Body of pancreas (tissue), 4 donors: ENCODE measurements at regions not wholly inside any gene's neighbourhood (a gene's known extent, or its start where the extent isn't known, plus 50 kb on each side); places are given as distances from the start of the nearest gene placed in this dataset.

Experiments used
- ATAC-seq: fragments of 150-250 bp; one replicate; pipeline ENCODE4 v1.9.1; 2016
- DNase-seq, 4 donors: peaks; one replicate each; pipeline ENCODE4 v3.0.0-alpha.2; 2019
- H3K27ac ChIP-seq, 4 donors: fragments of 200-600 bp; sonication (generic); 1 replicate in 3 of 4; 2 replicates in 1 of 4; pipeline versions ENCODE4 v1.5.1 to v1.6.1; 2016 to 2019; ENCODE audit warnings: mild to moderate bottlenecking in 1 of 4, mixed read lengths in 1 of 4, moderate library complexity in 1 of 4
- H3K27me3 ChIP-seq, 2 donors: fragments of 200-600 bp; sonication (generic); one replicate each; pipeline ENCODE4 v1.6.0; 2016; ENCODE audit warnings: mild to moderate bottlenecking in 1 of 2
- H3K36me3 ChIP-seq, 2 donors: fragments of 200-600 bp; sonication (generic); replicated peaks in 1 of 2; 2 replicates each; pipeline ENCODE4 v1.5.1; 2016; ENCODE audit warnings: low read depth in 2 of 2; ENCODE audit not compliant: insufficient read depth in 1 of 2
- H3K4me1 ChIP-seq: fragments of 200-600 bp; sonication (generic); one replicate; pipeline ENCODE4 v1.6.0; 2016
- H3K4me3 ChIP-seq, 2 donors: fragments of 200-600 bp; sonication (generic); 1 replicate in 1 of 2; 2 replicates in 1 of 2; pipeline ENCODE4 v1.5.1; 2016 to 2019
- H3K9me3 ChIP-seq, 3 donors: fragments of 200-600 bp; sonication (generic); 1 replicate in 2 of 3; 2 replicates in 1 of 3; pipeline ENCODE4 v1.5.1; 2016
- CTCF ChIP-seq, 7 experiments: fragments of 450-650 bp in 4 of 7; fragments of 200-600 bp in 3 of 7; sonication (generic) in 3 of 7; IDR thresholded peaks; one replicate each; pipeline ENCODE4 v1.5.1; 2016 to 2019; ENCODE audit warnings: antibody characterized with exemption in 7 of 7
- POLR2A ChIP-seq, 3 donors: fragments of 450-650 bp; IDR thresholded peaks; one replicate each; pipeline ENCODE4 v1.6.1; 2016; ENCODE audit warnings: antibody characterized with exemption in 3 of 3, mild to moderate bottlenecking in 2 of 3
- WGBS, 2 donors: methylation state at CpG; one replicate each; pipeline ENCODE4 v1.1.5; 2017; 5-methylcytosine and 5-hydroxymethylcytosine counted together
- intact Hi-C: fragments of 100-400 bp; cut with DNase I; formaldehyde crosslinking; loops from one replicate; pipeline ENCODE4 v1.15.1; 2023

- Histone ChIP-seq H3K27ac (no peak overlapping the region), H3K36me3 (no peaks in the 10 kb centered on the region), H3K27me3 (no peaks in the 10 kb centered on the region), H3K4me3 (no peak overlapping the region), H3K4me1 (no peaks in the 10 kb centered on the region), H3K9me3 (no peaks in the 10 kb centered on the region)
- DNase-seq (no peak), ATAC-seq (no peak)
- intact Hi-C loops = no loop called here
- WGBS, 2 donors = 41 to 66% methylated on average over 4 of the region's 4 CpGs
- TF ChIP-seq POLR2A (IDR thresholded peaks at IDR 0.05) = no peak
These were observed 272.0 kb upstream of the KYNU start for GRCh38 chr2:142605421-142605820.

GRCh38 chr2:142603759-142604158, 273.7 kb upstream of the KYNU start:
- no peaks in the 10 kb centered on the region for H3K4me1 ChIP-seq
- intact Hi-C loops = no loop called here
- H3K36me3 ChIP-seq = no peaks in the 10 kb centered on the region
- ATAC-seq (no peak), DNase-seq (no peak)
- no peaks in the 10 kb centered on the region for H3K9me3 ChIP-seq
- no peaks in the 10 kb centered on the region for H3K27me3 ChIP-seq
- H3K4me3 ChIP-seq = no peak overlapping the region
- WGBS, 2 donors = 12 to 13% methylated on average over 1 of the region's 1 CpG
- no peak overlapping the region for H3K27ac ChIP-seq
- TF ChIP-seq POLR2A (IDR thresholded peaks at IDR 0.05) (no peak), CTCF (IDR thresholded peaks at IDR 0.05) (peak in 5 of 7 experiments; percentile 16 to 30 (median 23))

- DNase-seq = no peak
- no peak overlapping the region for H3K4me3 ChIP-seq
- no peaks in the 10 kb centered on the region for H3K27me3 ChIP-seq
- TF ChIP-seq POLR2A (IDR thresholded peaks at IDR 0.05) (no peak), CTCF (IDR thresholded peaks at IDR 0.05) (no peak)
- no peaks in the 10 kb centered on the region for H3K9me3 ChIP-seq
- H3K36me3 ChIP-seq = no peaks in the 10 kb centered on the region
- no peaks in the 10 kb centered on the region for H3K4me1 ChIP-seq
- H3K27ac ChIP-seq = no peak overlapping the region
- intact Hi-C loops = no loop called here
- no peak for ATAC-seq
These were observed 275.0 kb upstream of the KYNU start for GRCh38 chr2:142602418-142602989.

- no peak for ATAC-seq
- WGBS, 2 donors = 76 to 79% methylated on average over 7 of the region's 7 CpGs
- no peaks in the 10 kb centered on the region for H3K27me3 ChIP-seq
- no peaks in the 10 kb centered on the region for H3K36me3 ChIP-seq
- no peaks in the 10 kb centered on the region for H3K9me3 ChIP-seq
- intact Hi-C loops = no loop called here
- no peak overlapping the region for H3K27ac ChIP-seq
- H3K4me3 ChIP-seq = no peak overlapping the region
- H3K4me1 ChIP-seq = no peaks in the 10 kb centered on the region
- TF ChIP-seq CTCF (IDR thresholded peaks at IDR 0.05) (no peak), POLR2A (IDR thresholded peaks at IDR 0.05) (no peak)
- no peak for DNase-seq
These were observed 275.7 kb upstream of the KYNU start for GRCh38 chr2:142601794-142602193.

GRCh38 chr2:142599504-142599903, 278.0 kb upstream of the KYNU start:
- no peak for ATAC-seq
- no peak overlapping the region for H3K4me3 ChIP-seq
- no peaks in the 10 kb centered on the region for H3K4me1 ChIP-seq
- H3K36me3 ChIP-seq = no peaks in the 10 kb centered on the region
- no peaks in the 10 kb centered on the region for H3K27me3 ChIP-seq
- TF ChIP-seq CTCF (IDR thresholded peaks at IDR 0.05) (no peak), POLR2A (IDR thresholded peaks at IDR 0.05) (no peak)
- no peak overlapping the region for H3K27ac ChIP-seq
- intact Hi-C loops = no loop called here
- no peaks in the 10 kb centered on the region for H3K9me3 ChIP-seq
- DNase-seq = no peak
